ENCODE measurements at regions not wholly inside any gene's neighbourhood (a gene's known extent, or its start where the extent isn't known, plus 50 kb on each side); places are given as distances from the start of the nearest gene placed in this dataset.

- TF ChIP-seq CTCF (IDR thresholded peaks at IDR 0.05) (no peak), POLR2A (IDR thresholded peaks at IDR 0.05) (no peak)
Measured at GRCh38 chr12:92546259-92546634, 156.5 kb upstream of the PLEKHG7 start.

All from thyroid gland (tissue), 4 donors.